A549 (cell line): ENCODE measurements at regions not wholly inside any gene's neighbourhood (a gene's known extent, or its start where the extent isn't known, plus 50 kb on each side); places are given as distances from the start of the nearest gene placed in this dataset.
"Not testable (repeated sequence)": the region's sequence is repeated elsewhere in the genome, so short reads cannot be mapped to it uniquely, and the experiment has no call there.

Experiments
- CTCF ChIP-seq: fragments of >200 bp; sonication (Bioruptor Twin); formaldehyde crosslinking; IDR thresholded peaks from 3 replicates; pipeline ENCODE4 v1.5.1; 2016
- EHF ChIP-seq: fragments of 250-450 bp; sonication (Bioruptor Pico); IDR thresholded peaks from 2 replicates; pipeline ENCODE4 v1.5.0; 2020; ENCODE audit warnings: mild to moderate bottlenecking
- JUN ChIP-seq, 2 experiments: fragments of >200 bp; sonication (Bioruptor Twin); formaldehyde crosslinking; IDR thresholded peaks; 2 replicates in 1 of 2; 3 replicates in 1 of 2; pipeline ENCODE4 v1.6.1; 2016 to 2017
- JUNB ChIP-seq: fragments of >200 bp; sonication (Bioruptor Twin); formaldehyde crosslinking; IDR thresholded peaks from 2 replicates; pipeline ENCODE4 v1.6.1; 2016
- MAFK ChIP-seq: fragments of 450-650 bp; IDR thresholded peaks from 2 replicates; pipeline ENCODE4 v1.6.1; 2014; ENCODE audit not compliant: partially characterized antibody
- MAX ChIP-seq: IDR thresholded peaks from 2 replicates; pipeline ENCODE4 v1.6.1; 2012
- PBX3 ChIP-seq: IDR thresholded peaks from 2 replicates; pipeline ENCODE4 v1.6.1; 2012
- POLR2A ChIP-seq: IDR thresholded peaks from 2 replicates; pipeline ENCODE4 v1.6.1; 2012; ENCODE audit warnings: mild to moderate bottlenecking, low read length
- TF ChIP-seq, protein P1 (sequence below): fragments of 250-450 bp; sonication (Bioruptor Pico); IDR thresholded peaks from 2 replicates; pipeline ENCODE4 v1.5.0; 2020; ENCODE audit warnings: low read depth, mild to moderate bottlenecking, moderate library complexity

GRCh38 chr1:148370661-148371060, 112.4 kb downstream of the PPIAL4G start:
- not testable (repeated sequence) for TF ChIP-seq MAX; CTCF; JUN (IDR thresholded peaks at IDR 0.05); MAFK; EHF (CRISPR knock-in tag); JUNB; POLR2A; PBX3
- TF ChIP-seq, protein P1, sequence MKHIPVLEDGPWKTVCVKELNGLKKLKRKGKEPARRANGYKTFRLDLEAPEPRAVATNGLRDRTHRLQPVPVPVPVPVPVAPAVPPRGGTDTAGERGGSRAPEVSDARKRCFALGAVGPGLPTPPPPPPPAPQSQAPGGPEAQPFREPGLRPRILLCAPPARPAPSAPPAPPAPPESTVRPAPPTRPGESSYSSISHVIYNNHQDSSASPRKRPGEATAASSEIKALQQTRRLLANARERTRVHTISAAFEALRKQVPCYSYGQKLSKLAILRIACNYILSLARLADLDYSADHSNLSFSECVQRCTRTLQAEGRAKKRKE (CRISPR knock-in tag) = not testable (repeated sequence)
